ENCODE measurements at regions not wholly inside any gene's neighbourhood (a gene's known extent, or its start where the extent isn't known, plus 50 kb on each side); places are given as distances from the start of the nearest gene placed in this dataset.

- H3K27me3 ChIP-seq, result peaks cover 0 to 8% of the 10 kb centered on the region in 2 donors
- no peaks in the 10 kb centered on the region for H3K4me1 ChIP-seq
- no peaks in the 10 kb centered on the region for H3K36me3 ChIP-seq
- no peak overlapping the region for H3K27ac ChIP-seq
- TF ChIP-seq POLR2A (IDR thresholded peaks at IDR 0.05) (no peak), POLR2AphosphoS5 (IDR thresholded peaks at IDR 0.05) (no peak), CTCF (IDR thresholded peaks at IDR 0.05) (no peak)
- H3K4me3 ChIP-seq, result no peak overlapping the region
- intact Hi-C loops (cut with DNase I; ENCODE audit: low total_unique reads), result no loop called here
- peaks cover 0 to 13% of the 10 kb centered on the region in 2 donors for H3K9me3 ChIP-seq
- DNase-seq (ENCODE audit: low spot score in 2 of 2), result no peak
Observed at GRCh38 chr10:130615457-130615856, 479.3 kb downstream of the GLRX3 start.

GRCh38 chr10:130617985-130618384 is 481.8 kb downstream of the GLRX3 start:
- intact Hi-C loops (cut with DNase I; ENCODE audit: low total_unique reads), result no loop called here
- Histone ChIP-seq H3K4me1 (no peaks in the 10 kb centered on the region), H3K27ac (no peak overlapping the region), H3K36me3 (no peaks in the 10 kb centered on the region), H3K9me3 (no peaks in the 10 kb centered on the region), H3K4me3 (no peak overlapping the region), H3K27me3 (peaks cover 0 to 25% of the 10 kb centered on the region in 2 donors)
- TF ChIP-seq POLR2A (IDR thresholded peaks at IDR 0.05) (no peak), POLR2AphosphoS5 (IDR thresholded peaks at IDR 0.05) (no peak), CTCF (IDR thresholded peaks at IDR 0.05) (no peak)
- DNase-seq (ENCODE audit: low spot score in 2 of 2), result no peak

- Histone ChIP-seq H3K27me3 (peaks cover 0 to 25% of the 10 kb centered on the region in 2 donors), H3K27ac (no peak overlapping the region), H3K4me3 (no peak overlapping the region), H3K4me1 (no peaks in the 10 kb centered on the region), H3K36me3 (no peaks in the 10 kb centered on the region), H3K9me3 (no peaks in the 10 kb centered on the region)
- no peak for DNase-seq (ENCODE audit: low spot score in 2 of 2)
- no peak for TF ChIP-seq POLR2A (IDR thresholded peaks at IDR 0.05)
- TF ChIP-seq POLR2AphosphoS5 (IDR thresholded peaks at IDR 0.05), result no peak
- TF ChIP-seq CTCF (IDR thresholded peaks at IDR 0.05), result no peak
- intact Hi-C loops (cut with DNase I; ENCODE audit: low total_unique reads), result no loop called here
Observed at GRCh38 chr10:130618647-130619046, 482.5 kb downstream of the GLRX3 start.

GRCh38 chr10:130621231-130621775 is 485.1 kb downstream of the GLRX3 start:
- Histone ChIP-seq H3K36me3 (no peaks in the 10 kb centered on the region), H3K4me1 (no peaks in the 10 kb centered on the region), H3K4me3 (no peak overlapping the region), H3K9me3 (peaks cover 0 to 11% of the 10 kb centered on the region in 2 donors), H3K27me3 (peaks cover 0 to 25% of the 10 kb centered on the region in 2 donors), H3K27ac (no peak overlapping the region)
- TF ChIP-seq POLR2AphosphoS5 (IDR thresholded peaks at IDR 0.05), result no peak
- TF ChIP-seq CTCF (IDR thresholded peaks at IDR 0.05), result no peak
- TF ChIP-seq POLR2A (IDR thresholded peaks at IDR 0.05), result no peak
- intact Hi-C loops (cut with DNase I; ENCODE audit: low total_unique reads), result no loop called here
- no peak for DNase-seq (ENCODE audit: low spot score in 2 of 2)

- no peak for TF ChIP-seq CTCF (IDR thresholded peaks at IDR 0.05)
- no peak for TF ChIP-seq POLR2AphosphoS5 (IDR thresholded peaks at IDR 0.05)
- TF ChIP-seq POLR2A (IDR thresholded peaks at IDR 0.05), result no peak
- Histone ChIP-seq H3K27me3 (peaks cover 0 to 17% of the 10 kb centered on the region in 2 donors), H3K36me3 (no peaks in the 10 kb centered on the region), H3K27ac (no peak overlapping the region), H3K4me3 (no peak overlapping the region), H3K9me3 (peaks cover 0 to 11% of the 10 kb centered on the region in 2 donors), H3K4me1 (no peaks in the 10 kb centered on the region)
- DNase-seq (ENCODE audit: low spot score in 2 of 2), result no peak
- intact Hi-C loops (cut with DNase I; ENCODE audit: low total_unique reads), result no loop called here
Observed at GRCh38 chr10:130623680-130624267, 487.6 kb downstream of the GLRX3 start.
